Superior temporal gyrus (tissue), 1 donor: ENCODE measurements at regions not wholly inside any gene's neighbourhood (a gene's known extent, or its start where the extent isn't known, plus 50 kb on each side); places are given as distances from the start of the nearest gene placed in this dataset.
A peak's percentile ranks its signal among the peaks of the same experiment; 100 is the strongest.
"Not testable (repeated sequence)": the region's sequence is repeated elsewhere in the genome, so short reads cannot be mapped to it uniquely, and the experiment has no call there.

Experiments
- DNase-seq: peaks from one replicate; pipeline ENCODE4 v3.0.0-alpha.2; 2016; ENCODE audit errors: extremely low spot score

DNA sequence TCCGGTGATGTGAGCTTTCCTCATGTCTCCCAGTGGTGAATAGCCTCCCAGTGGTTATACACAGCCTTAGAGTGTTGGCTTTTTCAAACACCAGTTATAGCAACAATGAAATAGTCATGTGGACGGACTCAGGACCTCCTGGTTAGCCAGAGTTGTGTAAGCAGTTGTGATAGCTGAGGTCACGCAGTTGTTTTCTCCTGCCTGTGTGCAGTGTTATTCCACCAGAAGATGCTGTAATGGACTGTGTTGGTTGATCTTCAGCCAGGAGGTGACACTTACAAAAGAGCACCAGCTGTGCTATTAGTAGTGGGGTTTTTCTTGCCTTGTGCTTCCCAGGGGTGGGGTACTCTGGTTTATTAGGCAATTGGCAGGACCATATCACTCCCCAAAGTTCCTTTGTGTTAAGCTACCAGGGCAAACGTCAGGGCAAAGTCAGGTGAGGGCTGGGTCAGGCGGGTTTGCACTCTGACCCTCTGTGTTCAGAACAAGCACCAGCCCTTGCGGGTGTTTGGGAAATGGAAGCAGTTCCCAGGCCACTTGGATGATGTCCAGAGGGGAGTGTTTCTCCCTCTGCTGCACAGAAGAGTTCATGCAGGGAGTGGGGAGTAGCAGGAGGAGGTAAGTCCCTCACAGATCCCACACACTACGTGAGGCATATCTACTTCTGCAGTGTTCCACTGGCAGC, 252.6 kb downstream of the TMEM47 start:
- DNase-seq: no peak

DNA sequence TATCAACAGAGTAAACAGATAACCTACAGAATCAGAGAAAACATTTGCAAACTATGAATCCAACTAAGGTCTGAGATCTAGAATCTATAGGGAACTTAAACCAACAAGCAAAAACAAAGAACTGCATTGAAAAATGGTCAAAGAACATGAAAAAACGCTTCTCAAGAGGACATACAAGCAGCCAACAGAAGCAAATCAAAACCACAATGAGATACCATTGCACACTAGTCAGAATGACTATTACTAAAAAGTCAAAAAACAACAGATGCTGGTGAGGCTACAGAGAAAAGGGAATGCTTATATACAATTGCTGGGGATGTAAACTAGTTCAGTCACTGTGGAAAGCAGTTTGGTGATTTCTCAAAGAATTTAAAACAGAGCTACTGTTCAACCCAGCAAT, 255.7 kb downstream of the TMEM47 start:
- DNase-seq: no peak

DNA sequence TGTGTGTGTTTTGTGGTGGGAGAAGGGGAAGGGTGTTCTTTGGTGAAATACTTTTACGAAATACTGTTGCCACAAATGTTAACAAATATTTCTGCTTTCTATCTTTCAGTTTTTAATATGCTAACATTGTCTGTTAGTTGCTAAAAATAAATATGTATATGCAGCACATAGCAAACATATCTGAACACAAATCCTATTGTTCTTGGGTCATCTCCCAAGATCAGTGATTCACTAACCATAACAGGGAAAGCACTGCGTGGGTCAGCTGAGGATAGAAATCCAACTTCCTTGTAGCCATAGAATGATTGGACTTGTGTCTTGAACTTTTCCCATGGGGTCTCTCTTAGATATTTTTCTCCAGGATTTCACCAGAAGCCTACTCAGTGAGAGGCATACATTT, 250.3 kb upstream of the FAM47A start:
- no peak for DNase-seq

DNA sequence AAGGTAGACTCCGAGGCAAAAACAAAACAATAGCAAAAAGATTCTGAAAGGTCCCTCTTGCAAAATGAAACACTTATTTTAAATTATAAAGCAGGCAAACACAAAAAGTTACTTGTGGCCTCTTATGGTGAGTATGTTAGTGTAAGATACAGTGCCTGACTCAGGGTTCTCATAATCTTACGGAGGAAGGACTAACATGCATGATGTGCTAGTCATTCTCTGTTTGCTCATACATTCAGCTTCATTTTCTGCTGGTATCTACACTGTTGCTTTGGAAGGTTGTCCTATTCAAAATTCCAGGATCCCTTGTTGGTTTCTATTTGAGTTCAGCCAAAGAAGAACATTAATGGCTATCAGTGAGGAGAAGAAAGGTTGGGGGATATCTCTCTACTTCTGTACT, 249.1 kb upstream of the FAM47A start:
- no peak for DNase-seq

DNA sequence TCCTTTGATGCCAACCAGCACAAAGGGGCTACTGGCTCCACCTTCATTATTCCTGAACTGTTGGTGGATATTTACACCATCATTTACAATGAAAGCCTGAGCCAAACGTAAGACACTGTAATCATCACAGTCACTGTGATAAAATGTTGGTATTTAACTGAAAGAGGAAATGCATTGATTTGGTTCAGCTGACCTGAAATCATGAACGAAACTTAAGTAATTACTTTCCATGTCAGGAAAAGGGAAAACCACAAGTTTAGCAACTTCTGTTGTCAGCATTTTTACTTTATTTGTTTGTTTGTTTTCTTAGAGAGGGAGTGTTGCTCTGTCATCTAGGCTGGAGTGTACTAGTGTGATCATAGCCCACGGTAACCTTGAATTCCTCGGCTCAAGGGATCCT, 247.8 kb upstream of the FAM47A start:
- no peak for DNase-seq

DNA sequence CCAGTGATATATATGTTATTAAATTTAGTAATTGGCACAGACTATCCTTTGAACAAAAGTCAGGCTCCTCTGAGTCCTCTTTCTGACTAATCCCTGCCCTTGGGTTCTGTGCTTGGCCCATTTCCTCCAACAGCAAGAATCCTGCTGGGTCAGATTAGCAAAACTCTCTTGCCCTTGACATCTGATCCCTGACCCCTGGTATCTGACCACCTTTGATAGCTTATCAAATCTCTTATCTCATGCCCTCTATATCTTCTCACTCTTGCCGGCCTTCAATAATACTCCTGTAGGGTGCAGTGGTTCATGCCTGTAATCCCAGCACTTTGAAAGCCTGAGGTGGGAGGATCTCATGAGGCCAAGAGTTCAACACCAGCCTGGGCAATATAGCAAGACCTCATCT, 245.5 kb upstream of the FAM47A start:
- DNase-seq: no peak

DNA sequence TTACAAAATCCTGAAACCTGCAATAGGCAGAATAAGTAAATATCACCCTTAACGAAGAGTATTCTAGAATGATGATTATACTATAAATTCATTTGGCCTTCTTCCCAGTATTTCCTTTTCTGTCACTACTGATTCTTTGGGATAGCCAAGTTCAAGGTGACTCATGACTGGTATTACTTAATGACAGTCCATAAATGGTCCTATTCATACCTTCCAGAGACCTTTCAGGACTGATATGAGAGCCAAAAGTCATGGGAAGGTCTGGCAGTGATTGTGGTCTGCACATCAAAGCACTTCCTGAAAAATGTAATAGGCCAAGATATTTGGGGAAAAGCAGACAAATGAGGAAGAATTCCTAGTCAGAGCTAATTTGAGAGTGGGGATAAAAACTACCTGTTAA, 239.6 kb upstream of the FAM47A start:
- DNase-seq: no peak

DNA sequence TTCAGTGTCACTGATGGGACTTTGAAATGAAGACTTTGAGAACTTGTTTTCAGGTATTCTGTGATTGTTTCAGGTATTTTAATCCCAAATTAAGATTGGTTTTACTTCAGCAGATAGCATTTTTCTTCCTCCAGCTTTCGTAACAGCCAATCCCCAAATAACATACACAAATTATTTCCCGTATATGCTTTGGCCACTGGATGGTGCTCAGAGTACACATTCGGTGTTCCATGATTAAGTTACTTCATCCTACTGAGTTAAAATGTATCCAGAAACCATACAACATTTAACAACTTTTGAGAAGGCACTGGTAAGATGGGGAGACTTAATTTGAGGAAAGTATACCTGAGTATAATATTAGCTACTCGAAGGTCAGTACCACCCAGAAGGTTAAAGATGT, 233.4 kb upstream of the FAM47A start:
- peak; percentile 12 for DNase-seq

DNA sequence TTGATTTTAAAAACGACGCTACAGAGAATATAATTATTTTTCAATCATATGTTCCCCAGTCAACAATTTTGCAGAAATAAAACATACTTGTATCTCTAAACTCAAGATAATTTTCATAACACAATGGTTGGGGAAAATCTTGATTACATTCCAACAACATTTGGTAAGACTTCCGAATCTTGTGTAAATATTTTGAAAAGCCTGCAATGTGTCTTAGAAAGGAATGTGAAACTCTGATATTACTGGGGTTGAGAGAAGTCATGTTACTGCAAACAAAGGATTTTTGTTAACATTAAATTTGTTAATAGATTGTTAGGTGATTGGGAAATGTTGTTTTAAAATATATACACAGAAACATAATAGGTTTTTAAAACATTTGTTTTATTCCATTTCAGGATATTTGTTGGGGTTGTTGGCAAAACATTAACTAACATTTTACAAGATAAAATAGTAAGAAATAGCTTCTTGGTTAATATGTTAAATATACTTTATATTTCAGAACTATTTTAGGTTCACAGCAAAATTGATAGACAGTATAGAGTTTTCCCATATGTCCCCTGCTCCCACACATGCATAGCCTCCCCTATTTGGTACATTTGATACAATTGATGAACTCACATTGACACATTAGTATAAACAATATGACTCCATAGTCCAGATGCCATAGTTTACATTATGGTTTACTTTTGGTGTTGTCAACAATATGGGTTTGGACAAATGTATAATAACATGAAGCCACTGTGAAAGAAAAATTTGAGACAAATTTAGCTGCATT, 218.6 kb upstream of the FAM47A start:
- no peak for DNase-seq

DNA sequence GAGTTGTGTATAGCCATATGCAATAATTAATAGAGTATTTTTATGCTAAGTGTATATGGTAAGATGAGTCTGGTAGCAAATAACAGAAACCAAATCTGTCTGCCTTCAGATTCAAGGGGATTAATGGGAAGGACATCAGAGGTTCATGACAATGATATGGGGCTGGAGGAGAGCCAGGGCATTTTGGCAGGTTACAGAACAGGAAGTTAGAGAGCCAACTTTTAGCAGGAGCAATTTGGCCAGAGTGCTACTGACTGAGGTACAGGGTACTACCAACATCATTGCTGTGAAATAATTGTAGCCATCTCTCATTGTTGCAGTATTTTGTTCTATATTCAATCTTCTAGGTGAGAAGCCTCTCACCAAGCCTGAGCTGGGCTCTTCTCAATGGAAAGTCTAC, 210.9 kb upstream of the FAM47A start:
- DNase-seq: no peak

DNA sequence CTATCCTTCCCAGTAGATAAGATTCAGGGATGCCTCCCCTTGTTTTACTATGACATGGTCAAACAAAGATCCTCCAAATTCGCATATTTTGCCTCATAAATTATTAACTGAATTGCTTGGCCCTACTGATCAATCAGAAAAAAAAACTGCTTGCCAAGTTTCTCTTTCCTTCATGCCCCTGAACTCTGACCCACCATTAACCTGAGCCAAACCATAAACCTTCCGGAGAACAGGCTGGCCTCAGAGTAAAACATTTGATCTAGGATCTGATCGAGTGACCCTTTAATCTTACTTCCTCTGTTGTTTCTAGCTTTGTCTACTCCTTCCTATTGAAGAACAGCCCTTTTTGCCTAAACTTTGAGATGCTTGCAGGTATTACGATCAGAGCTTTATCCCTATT, 209.7 kb upstream of the FAM47A start:
- no peak for DNase-seq

DNA sequence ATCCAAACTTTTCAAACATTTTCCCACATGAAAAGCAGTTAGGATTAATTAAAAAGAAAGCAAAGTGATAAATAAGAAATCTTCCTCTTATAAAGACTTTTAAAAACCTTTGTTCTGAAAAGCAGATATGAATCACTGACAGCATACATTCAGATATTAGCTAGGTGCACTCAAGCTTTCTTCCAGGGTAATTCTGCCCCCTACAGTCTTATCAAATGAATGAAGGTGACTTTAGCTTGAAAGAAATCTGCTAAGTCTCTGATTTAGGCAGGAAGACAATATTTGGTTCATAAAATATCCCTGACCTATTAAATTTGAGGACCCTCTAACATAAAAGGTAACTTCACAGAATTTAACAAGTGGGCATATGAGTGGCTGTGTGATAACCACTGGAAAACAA, 209.1 kb upstream of the FAM47A start:
- DNase-seq: no peak

DNA sequence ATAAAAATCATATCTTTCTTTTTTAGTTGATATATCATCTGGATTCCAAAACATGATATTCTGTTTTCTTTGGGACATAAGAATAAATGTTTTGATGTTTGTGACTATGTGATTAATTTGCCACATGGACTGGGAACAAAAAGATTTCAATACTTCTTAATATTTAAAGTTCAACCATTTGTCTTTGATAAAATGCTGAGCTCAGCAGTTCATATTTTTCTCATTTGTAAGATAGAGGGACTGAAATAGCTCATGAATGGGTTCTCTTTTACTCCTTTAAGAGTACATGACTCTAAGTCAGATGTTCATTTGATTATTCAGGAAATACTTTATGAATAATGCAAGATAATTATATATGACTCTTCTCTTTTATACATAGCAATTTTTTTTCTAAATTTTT, 205.9 kb upstream of the FAM47A start:
- DNase-seq: no peak

DNA sequence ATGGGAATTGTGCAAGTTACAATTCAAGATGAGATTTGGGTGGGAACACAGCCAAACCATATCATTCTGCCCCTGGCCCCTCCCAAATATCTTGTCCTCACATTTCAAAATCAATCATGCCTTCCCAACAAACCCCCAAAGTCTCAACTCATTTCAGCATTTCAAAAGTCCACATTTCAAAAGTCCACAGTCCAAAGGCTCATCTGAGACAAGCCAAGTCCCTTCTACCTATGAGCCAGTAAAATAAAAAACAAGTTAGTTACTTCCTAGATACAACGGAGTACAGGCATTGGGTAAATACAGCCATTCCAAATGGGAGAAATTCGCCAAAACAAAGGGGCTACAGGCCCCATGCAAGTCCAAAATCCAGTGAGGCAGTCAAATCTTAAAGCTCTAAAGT, 203.3 kb upstream of the FAM47A start:
- DNase-seq: not testable (repeated sequence)

DNA sequence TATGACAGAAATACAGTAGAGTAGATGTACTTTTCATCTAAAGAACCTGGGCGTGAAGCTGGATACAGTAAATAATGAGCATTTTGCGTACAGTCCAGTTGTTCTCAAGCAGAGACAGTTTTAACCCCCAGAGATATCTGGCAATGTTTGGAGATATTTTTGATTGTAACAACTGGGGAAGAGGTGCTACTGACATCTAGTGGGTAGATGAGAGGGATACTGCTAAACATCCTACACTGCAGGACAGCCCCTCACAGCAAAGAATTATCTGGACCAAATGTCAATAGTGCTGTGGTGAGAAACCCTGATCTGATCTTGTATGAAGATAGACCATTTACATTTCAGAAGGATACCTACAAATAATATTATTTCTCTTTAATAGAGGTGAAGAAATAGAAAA, 200.2 kb upstream of the FAM47A start:
- peak; percentile 26 for DNase-seq

DNA sequence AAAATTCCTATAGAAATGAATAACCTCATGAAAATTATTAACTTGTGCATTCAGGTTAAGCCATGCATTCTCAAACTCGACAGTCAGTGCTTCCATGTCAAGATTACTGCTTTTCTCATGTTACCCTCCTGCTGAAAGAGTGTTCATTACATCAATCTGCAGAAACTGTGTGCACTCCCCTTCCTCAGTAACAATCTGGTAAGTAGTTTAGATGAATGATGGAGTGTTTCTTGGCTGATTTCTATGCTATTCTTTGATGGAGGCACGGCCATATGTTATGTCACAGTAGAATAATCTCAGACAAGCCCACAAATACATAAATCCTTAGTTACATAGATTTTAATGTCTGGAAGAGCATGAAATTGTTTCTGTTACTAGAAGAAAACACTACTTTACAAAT, 193.3 kb upstream of the FAM47A start:
- DNase-seq: no peak

DNA sequence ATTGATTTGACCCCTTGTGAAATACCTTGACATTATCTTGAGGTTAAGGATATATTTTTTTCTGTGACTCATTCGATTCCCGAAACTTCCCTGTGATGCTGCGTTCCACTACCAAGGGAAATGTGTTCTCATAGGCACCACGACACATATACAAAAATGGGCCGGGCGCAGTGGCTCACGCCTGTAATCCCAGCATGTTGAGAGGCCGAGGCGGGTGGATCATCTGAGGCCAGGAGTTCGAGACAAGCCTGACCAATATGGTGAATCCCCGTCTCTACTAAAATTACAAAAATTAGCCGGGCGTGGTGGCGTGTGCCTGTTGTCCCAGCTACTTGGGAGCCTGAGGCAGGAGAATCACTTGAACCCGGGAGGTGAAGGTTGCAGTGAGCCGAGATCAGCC, 188.3 kb upstream of the FAM47A start:
- not testable (repeated sequence) for DNase-seq

DNA sequence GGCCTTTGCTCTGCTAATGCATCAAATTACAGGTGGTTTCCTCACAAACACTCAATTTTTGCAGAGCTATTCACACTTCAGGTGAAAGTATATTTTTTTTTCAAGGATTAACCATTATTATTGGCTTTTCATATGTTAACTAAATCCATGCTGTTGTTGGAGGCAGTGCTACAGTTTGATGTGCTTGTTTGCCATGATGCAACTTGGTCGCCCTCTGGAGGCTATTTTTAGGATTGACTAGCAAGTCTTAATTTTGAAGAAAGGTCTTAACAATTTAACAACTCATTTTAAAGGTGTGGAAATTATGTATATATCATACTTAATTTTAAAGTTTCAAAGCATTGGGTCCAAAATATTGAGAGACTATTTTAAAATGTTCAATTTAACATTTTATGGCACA, 168.8 kb upstream of the FAM47A start:
- peak; percentile 35 for DNase-seq

DNA sequence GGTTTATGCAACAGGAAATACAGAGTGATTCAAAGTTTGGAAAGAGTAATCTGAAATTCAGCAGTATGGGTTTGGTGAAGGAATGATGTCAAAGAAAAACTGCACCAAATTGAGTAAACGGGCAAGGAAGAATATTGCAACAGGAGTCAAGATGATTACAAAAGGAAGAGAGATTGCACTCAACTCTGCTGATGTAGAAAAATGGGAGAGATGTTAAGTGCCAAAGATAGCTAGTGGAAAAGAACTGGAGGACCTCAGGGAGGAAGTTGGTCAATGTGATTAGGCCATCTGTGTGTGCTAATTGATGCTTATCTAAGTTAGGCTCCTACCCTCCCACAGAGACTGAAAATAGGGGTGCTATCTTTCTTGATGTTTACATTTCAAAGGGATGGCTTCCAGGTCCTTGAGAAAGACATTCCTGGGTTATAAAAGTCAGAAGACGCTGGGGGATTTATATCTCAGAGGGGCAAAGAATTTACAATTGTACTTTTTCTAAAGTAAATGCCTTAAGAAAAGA, 167.4 kb upstream of the FAM47A start:
- DNase-seq: no peak

DNA sequence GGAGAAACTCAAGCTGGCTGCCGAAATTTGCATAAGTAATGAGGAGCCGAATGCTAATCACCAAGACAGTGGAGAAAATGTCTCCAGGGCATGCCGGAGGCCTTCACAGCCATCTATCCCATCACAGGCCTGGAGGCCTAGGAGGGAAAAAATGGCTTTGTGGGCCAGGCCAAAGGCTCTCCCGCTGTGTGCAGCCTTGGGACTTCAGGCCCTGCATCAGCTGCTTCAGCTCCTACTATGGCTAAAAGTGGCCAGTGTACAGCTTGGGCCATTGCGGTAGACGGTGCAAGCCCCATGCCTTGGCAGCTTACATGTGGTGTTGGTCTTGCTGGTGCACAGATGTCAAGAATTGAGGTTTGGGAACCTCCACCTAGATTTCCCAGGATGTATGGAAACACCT, 162.6 kb upstream of the FAM47A start:
- no peak for DNase-seq

DNA sequence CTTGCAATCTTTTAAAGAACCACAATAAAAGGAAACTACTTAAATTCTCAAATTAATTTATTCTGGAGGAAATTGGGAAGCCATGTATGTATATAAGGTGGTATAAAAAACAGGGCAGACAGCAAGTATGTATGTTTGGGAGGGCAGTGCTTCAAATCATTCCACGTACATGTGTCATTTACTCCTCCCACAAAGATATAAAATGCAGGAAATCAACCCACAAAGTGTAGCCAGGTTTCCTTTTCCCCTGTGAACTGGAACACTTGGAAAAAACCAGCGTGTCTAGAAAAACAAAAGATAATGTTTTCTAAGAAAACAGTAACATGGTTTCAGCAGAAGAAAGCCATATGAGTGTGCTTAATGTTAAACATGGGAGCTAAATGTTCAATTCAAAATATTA, 156.7 kb upstream of the FAM47A start:
- no peak for DNase-seq

DNA sequence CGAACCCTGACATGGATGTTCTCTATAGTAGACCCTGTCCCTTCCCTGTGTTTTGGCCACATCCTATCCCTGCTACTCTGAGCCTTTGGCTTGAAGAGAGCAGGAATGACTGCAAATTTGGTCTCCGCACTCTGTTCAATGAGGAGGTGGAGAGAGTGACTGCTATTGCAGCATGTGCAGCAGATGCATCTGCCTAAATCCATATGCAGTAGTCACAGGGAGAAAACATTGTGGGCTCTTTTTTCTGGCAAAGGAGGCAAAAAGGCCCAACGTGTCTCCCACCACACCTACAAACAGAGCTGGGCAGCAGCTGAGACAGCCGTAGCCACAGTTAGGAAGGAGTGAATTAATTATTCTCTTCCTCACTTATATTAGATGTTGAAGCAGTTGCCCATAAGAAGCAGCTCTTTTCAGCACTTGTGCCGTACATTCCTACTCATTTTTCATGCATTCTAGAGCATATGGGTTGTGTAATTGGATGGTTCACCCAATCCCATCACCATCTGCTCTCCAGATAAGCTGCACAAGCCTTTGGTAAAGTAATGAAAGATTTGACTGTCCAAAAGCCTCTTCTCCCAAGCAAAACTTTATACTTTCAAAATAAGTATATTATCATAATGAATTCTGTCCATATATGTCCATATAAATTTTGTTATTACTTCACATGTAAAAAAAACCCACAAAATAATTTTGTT, 147.9 kb upstream of the FAM47A start:
- no peak for DNase-seq

DNA sequence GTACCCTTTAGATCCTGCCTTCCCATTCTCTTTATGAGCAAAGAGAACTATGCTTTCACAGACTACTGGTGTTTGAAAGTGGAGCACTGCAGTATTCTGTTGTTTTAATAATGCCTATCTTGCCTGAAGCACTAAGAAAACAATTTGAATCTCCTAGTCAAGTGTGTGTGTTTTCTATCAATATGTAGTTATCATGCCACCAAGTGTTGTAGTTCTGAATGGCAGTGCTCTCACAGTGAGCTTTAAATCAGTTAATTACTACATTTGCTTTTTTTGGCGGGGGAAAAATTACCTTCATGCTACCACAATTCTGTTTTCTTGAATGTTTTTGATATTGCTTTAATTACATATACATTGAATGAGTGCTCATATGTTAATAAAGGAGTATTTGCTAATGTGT, 143.6 kb upstream of the FAM47A start:
- no peak for DNase-seq
